HG03342 (cell line): ENCODE measurements at regions not wholly inside any gene's neighbourhood (a gene's known extent, or its start where the extent isn't known, plus 50 kb on each side); places are given as distances from the start of the nearest gene placed in this dataset.
"Not testable (repeated sequence)": the region's sequence is repeated elsewhere in the genome, so short reads cannot be mapped to it uniquely, and the experiment has no call there.

ENCODE experiments used
- ATAC-seq: cut with Tn5 transposase; IDR thresholded peaks from one replicate; pipeline ENCODE4 v1.9.1; 2021; ENCODE audit warnings: mild to moderate bottlenecking, moderate library complexity; ENCODE audit not compliant: unreplicated experiment

GRCh38 chr4:159545556-159545955 lies 442.7 kb downstream of the RAPGEF2 start:
- ATAC-seq, result no peak

- ATAC-seq, result no peak
Observed at GRCh38 chr4:159547645-159548308, 444.9 kb downstream of the RAPGEF2 start.

GRCh38 chr4:159549098-159549518 lies 446.2 kb downstream of the RAPGEF2 start:
- ATAC-seq, result no peak

GRCh38 chr4:159551281-159551680 lies 448.4 kb downstream of the RAPGEF2 start:
- ATAC-seq, result no peak

- ATAC-seq, result no peak
Observed at GRCh38 chr4:159552979-159553768, 450.3 kb downstream of the RAPGEF2 start.

GRCh38 chr4:159555873-159556272 lies 453.0 kb downstream of the RAPGEF2 start:
- no peak for ATAC-seq

- ATAC-seq, result no peak
Observed at GRCh38 chr4:159562366-159562765, 459.5 kb downstream of the RAPGEF2 start.

GRCh38 chr4:159563257-159563656 lies 460.4 kb downstream of the RAPGEF2 start:
- no peak for ATAC-seq

- no peak for ATAC-seq
Observed at GRCh38 chr4:159564615-159565014, 461.7 kb downstream of the RAPGEF2 start.

GRCh38 chr4:159566786-159567185 lies 463.9 kb downstream of the RAPGEF2 start:
- no peak for ATAC-seq

- ATAC-seq, result no peak
Observed at GRCh38 chr4:159577241-159577640, 474.4 kb downstream of the RAPGEF2 start.

GRCh38 chr4:159582685-159583084 lies 479.8 kb downstream of the RAPGEF2 start:
- no peak for ATAC-seq

- no peak for ATAC-seq
Observed at GRCh38 chr4:159592898-159593556, 490.1 kb downstream of the RAPGEF2 start.

GRCh38 chr4:159593681-159594080 lies 490.8 kb downstream of the RAPGEF2 start:
- no peak for ATAC-seq

GRCh38 chr4:159594576-159594975 lies 491.7 kb downstream of the RAPGEF2 start:
- ATAC-seq, result no peak

- not testable (repeated sequence) for ATAC-seq
Observed at GRCh38 chr4:159595101-159595500, 492.2 kb downstream of the RAPGEF2 start.

GRCh38 chr4:159598602-159599001 lies 495.7 kb downstream of the RAPGEF2 start:
- no peak for ATAC-seq

- no peak for ATAC-seq
Observed at GRCh38 chr4:159600061-159600460, 497.2 kb downstream of the RAPGEF2 start.

- no peak for ATAC-seq
Observed at GRCh38 chr4:159604781-159605180, 501.9 kb downstream of the RAPGEF2 start.

GRCh38 chr4:159606835-159607234 lies 504.0 kb downstream of the RAPGEF2 start:
- ATAC-seq, result no peak

GRCh38 chr4:159607809-159608208 lies 504.9 kb downstream of the RAPGEF2 start:
- no peak for ATAC-seq

GRCh38 chr4:159608436-159608835 lies 505.6 kb downstream of the RAPGEF2 start:
- no peak for ATAC-seq
